Fibroblast of lung (primary cell): ENCODE measurements at regions not wholly inside any gene's neighbourhood (a gene's known extent, or its start where the extent isn't known, plus 50 kb on each side); places are given as distances from the start of the nearest gene placed in this dataset.

Source experiments
- DNase-seq, 2 donors: peaks; one replicate each; pipeline versions ENCODE4 v3.0.0 to v3.0.0-alpha.2; 2010; ENCODE audit warnings: low read depth in 2 of 2
- H2AFZ ChIP-seq: 2 replicates; pipeline ENCODE4 v1.5.1; 2012; ENCODE audit warnings: low read length, control low read depth, inconsistent platforms
- H3K27ac ChIP-seq: 2 replicates; pipeline ENCODE4 v1.5.1; 2011; ENCODE audit warnings: low read length, control low read depth; ENCODE audit not compliant: insufficient read depth
- H3K27me3 ChIP-seq: 2 replicates; pipeline ENCODE4 v1.5.1; 2011; ENCODE audit warnings: mild to moderate bottlenecking, low read length; ENCODE audit not compliant: control insufficient read depth, insufficient read depth
- H3K36me3 ChIP-seq: 2 replicates; pipeline ENCODE4 v1.5.1; 2011; ENCODE audit warnings: low read length; ENCODE audit not compliant: control insufficient read depth, insufficient read depth
- H3K4me1 ChIP-seq: 2 replicates; pipeline ENCODE4 v1.5.1; 2011; ENCODE audit warnings: low read length; ENCODE audit not compliant: control insufficient read depth, insufficient read depth; ENCODE audit errors: extremely low read depth
- H3K4me2 ChIP-seq: 2 replicates; pipeline ENCODE4 v1.5.1; 2011; ENCODE audit warnings: low read length, control low read depth; ENCODE audit not compliant: insufficient read depth; ENCODE audit errors: extremely low read depth
- H3K4me3 ChIP-seq, 4 experiments: fragments of 200-600 bp in 1 of 4; sonication (generic) in 1 of 4; replicated peaks in 1 of 4; 2 replicates each; pipeline ENCODE4 v1.5.1; 2011 to 2016; ENCODE audit warnings: low read length in 4 of 4, low read depth in 3 of 4, mild to moderate bottlenecking in 3 of 4, control low read depth in 2 of 4, inconsistent platforms in 1 of 4, mixed read lengths in 1 of 4; ENCODE audit not compliant: insufficient read depth in 1 of 4; ENCODE audit errors: control extremely low read depth in 1 of 4
- H3K79me2 ChIP-seq: 2 replicates; pipeline ENCODE4 v1.5.1; 2012; ENCODE audit warnings: mild to moderate bottlenecking, low read length, inconsistent platforms; ENCODE audit not compliant: control insufficient read depth, insufficient read depth
- H3K9ac ChIP-seq: 2 replicates; pipeline ENCODE4 v1.5.1; 2011; ENCODE audit warnings: mild to moderate bottlenecking, low read length, control low read depth; ENCODE audit not compliant: insufficient read depth
- H3K9me3 ChIP-seq: 2 replicates; pipeline ENCODE4 v1.5.1; 2012; ENCODE audit warnings: low read depth, low read length; ENCODE audit not compliant: control insufficient read depth, insufficient read depth
- H4K20me1 ChIP-seq: 2 replicates; pipeline ENCODE4 v1.5.1; 2011; ENCODE audit warnings: low read length; ENCODE audit not compliant: control insufficient read depth, insufficient read depth; ENCODE audit errors: extremely low read depth
- EZH2 ChIP-seq: IDR thresholded peaks from 2 replicates; pipeline ENCODE4 v1.5.1; 2012; ENCODE audit warnings: low read length, control low read depth, mild to moderate bottlenecking; ENCODE audit errors: missing control alignments
- TF ChIP-seq, protein P1 (sequence below), 2 donors: IDR thresholded peaks in 1 of 2; conservative IDR thresholded peaks in 1 of 2; 1 replicate in 1 of 2; 2 replicates in 1 of 2; pipeline ENCODE4 v1.5.1; 2011 to 2012; ENCODE audit warnings: low read length in 2 of 2, control low read depth in 1 of 2, inconsistent platforms in 1 of 2, low read depth in 1 of 2, mild to moderate bottlenecking in 1 of 2

DNA sequence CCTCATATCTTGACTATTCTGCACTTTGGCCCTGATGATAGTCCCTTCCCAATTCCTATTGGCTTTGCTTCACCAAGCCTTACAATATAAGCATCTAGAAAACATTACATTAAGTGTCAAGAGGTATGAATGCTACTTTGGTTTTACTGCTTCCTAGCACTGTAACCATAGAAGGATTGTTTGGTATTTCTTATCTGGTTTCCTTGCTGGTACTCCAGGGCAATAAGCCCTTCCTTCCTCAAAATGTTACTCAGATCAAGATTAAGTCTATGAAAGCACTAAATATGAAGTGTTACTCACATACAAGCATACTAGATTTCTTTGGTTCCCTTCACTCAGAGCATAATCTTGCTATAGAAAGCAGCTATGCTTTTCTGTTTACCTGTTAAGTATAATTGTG is 492.5 kb downstream of the ETV1 start:
- TF ChIP-seq, protein P1, sequence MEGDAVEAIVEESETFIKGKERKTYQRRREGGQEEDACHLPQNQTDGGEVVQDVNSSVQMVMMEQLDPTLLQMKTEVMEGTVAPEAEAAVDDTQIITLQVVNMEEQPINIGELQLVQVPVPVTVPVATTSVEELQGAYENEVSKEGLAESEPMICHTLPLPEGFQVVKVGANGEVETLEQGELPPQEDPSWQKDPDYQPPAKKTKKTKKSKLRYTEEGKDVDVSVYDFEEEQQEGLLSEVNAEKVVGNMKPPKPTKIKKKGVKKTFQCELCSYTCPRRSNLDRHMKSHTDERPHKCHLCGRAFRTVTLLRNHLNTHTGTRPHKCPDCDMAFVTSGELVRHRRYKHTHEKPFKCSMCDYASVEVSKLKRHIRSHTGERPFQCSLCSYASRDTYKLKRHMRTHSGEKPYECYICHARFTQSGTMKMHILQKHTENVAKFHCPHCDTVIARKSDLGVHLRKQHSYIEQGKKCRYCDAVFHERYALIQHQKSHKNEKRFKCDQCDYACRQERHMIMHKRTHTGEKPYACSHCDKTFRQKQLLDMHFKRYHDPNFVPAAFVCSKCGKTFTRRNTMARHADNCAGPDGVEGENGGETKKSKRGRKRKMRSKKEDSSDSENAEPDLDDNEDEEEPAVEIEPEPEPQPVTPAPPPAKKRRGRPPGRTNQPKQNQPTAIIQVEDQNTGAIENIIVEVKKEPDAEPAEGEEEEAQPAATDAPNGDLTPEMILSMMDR (conservative IDR thresholded peaks at IDR 0.05 in 1 of 2, IDR thresholded peaks at IDR 0.05 in 1 of 2; ENCODE audit: low read depth in 1 of 2, low read length in 2 of 2) = no peak
- TF ChIP-seq EZH2 = no peak
- DNase-seq = peak in 1 of 2 donors; percentile 19
- no peak overlapping the region for H3K9ac ChIP-seq

GRCh38 chr7:13508586-13508985 is 480.9 kb downstream of the ETV1 start:
- Histone ChIP-seq H3K4me1 (no peaks in the 10 kb centered on the region), H3K4me3 (no peak overlapping the region), H3K27me3 (no peaks in the 10 kb centered on the region), H3K9ac (no peak overlapping the region), H3K4me2 (no peak overlapping the region), H3K79me2 (no peaks in the 10 kb centered on the region), H3K9me3 (no peaks in the 10 kb centered on the region), H4K20me1 (no peaks in the 10 kb centered on the region), H2AFZ (no peak overlapping the region), H3K36me3 (no peaks in the 10 kb centered on the region), H3K27ac (no peak overlapping the region)
- TF ChIP-seq, protein P1 (conservative IDR thresholded peaks at IDR 0.05 in 1 of 2, IDR thresholded peaks at IDR 0.05 in 1 of 2; ENCODE audit: low read depth in 1 of 2, low read length in 2 of 2) = no peak
- no peak for TF ChIP-seq EZH2
- DNase-seq = peak; percentile 22 to 25

More for the DNA sequence above, 492.5 kb downstream of the ETV1 start:
- H4K20me1 ChIP-seq = no peaks in the 10 kb centered on the region
- no peak overlapping the region for H3K4me2 ChIP-seq
- H3K4me1 ChIP-seq = no peaks in the 10 kb centered on the region
- no peaks in the 10 kb centered on the region for H3K36me3 ChIP-seq
- H3K4me3 ChIP-seq = no peak overlapping the region
- H3K27me3 ChIP-seq = no peaks in the 10 kb centered on the region
- H3K79me2 ChIP-seq = no peaks in the 10 kb centered on the region
- H3K27ac ChIP-seq = no peak overlapping the region
- H3K9me3 ChIP-seq = no peaks in the 10 kb centered on the region
- H2AFZ ChIP-seq = no peak overlapping the region

DNA sequence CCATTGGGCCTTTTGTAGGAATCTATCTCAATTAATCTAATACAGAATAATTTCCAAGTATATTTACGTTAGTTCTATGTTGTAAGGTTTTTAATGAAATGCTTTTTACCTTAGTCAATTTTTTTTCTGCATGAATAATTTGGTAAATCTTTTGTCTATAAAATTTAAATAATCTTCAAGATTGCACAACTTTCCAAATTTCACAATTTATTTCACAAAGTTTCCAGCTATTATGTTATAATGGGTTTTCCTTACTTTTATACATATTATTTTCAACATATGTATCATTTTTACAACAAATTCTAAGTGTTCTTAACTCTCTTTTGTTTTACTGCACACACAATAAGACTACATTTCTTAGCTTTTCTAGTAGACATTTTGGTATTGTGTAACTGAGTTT is 470.7 kb downstream of the ETV1 start:
- Histone ChIP-seq H4K20me1 (no peaks in the 10 kb centered on the region), H3K9ac (no peak overlapping the region), H3K27ac (no peak overlapping the region), H3K4me2 (no peak overlapping the region), H3K79me2 (no peaks in the 10 kb centered on the region), H3K9me3 (no peaks in the 10 kb centered on the region), H3K4me3 (no peak overlapping the region), H3K4me1 (no peaks in the 10 kb centered on the region), H3K36me3 (no peaks in the 10 kb centered on the region), H3K27me3 (no peaks in the 10 kb centered on the region), H2AFZ (no peak overlapping the region)
- TF ChIP-seq, protein P1 (conservative IDR thresholded peaks at IDR 0.05 in 1 of 2, IDR thresholded peaks at IDR 0.05 in 1 of 2; ENCODE audit: low read depth in 1 of 2, low read length in 2 of 2) = no peak
- no peak for TF ChIP-seq EZH2
- no peak for DNase-seq
